Fibroblast of villous mesenchyme (primary cell): ENCODE measurements at regions not wholly inside any gene's neighbourhood (a gene's known extent, or its start where the extent isn't known, plus 50 kb on each side); places are given as distances from the start of the nearest gene placed in this dataset.

Source experiments
- DNase-seq: peaks from one replicate; pipeline ENCODE4 v3.0.0-alpha.2; 2010; ENCODE audit warnings: low read depth
- H3K4me3 ChIP-seq: 2 replicates; pipeline ENCODE4 v1.5.1; 2011; ENCODE audit warnings: low read depth, mild to moderate bottlenecking, low read length
- CTCF ChIP-seq: IDR thresholded peaks from 2 replicates; pipeline ENCODE4 v1.5.1; 2012; ENCODE audit warnings: low read depth, mild to moderate bottlenecking, low read length; ENCODE audit not compliant: insufficient read depth

GRCh38 chr13:68851026-68851425, 1256.6 kb upstream of the ATXN8OS start:
- TF ChIP-seq CTCF: no peak
- no peak for DNase-seq
- H3K4me3 ChIP-seq: no peak overlapping the region

- no peak for DNase-seq
Observed at GRCh38 chr13:68850160-68850559, 1257.5 kb upstream of the ATXN8OS start.

DNA sequence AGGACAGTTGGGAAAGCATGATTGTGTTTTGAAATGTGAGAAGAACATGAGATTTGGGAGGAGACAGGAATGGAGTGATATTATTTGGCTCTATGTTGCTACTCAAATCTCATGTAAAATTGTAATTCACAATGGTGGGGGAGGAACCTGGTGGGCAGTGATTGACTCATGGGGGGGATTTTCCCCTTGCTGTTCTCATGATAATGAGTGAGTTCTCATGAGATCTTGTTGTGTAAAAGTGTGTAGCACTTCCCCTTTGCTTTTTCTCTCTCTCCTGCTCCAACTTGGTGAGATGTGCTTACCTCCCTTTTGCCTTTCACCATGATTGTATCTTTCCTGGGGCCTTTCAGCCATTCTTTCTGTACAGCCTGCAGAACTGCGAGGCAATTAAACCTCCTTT, 1261.0 kb upstream of the ATXN8OS start:
- TF ChIP-seq CTCF: no peak
- no peak overlapping the region for H3K4me3 ChIP-seq
- DNase-seq: no peak

More at GRCh38 chr13:68850160-68850559, 1257.5 kb upstream of the ATXN8OS start:
- H3K4me3 ChIP-seq: no peak overlapping the region
- TF ChIP-seq CTCF: no peak

- no peak for DNase-seq
- TF ChIP-seq CTCF: no peak
- no peak overlapping the region for H3K4me3 ChIP-seq
Observed at GRCh38 chr13:68834375-68834774, 1273.3 kb upstream of the ATXN8OS start.

DNA sequence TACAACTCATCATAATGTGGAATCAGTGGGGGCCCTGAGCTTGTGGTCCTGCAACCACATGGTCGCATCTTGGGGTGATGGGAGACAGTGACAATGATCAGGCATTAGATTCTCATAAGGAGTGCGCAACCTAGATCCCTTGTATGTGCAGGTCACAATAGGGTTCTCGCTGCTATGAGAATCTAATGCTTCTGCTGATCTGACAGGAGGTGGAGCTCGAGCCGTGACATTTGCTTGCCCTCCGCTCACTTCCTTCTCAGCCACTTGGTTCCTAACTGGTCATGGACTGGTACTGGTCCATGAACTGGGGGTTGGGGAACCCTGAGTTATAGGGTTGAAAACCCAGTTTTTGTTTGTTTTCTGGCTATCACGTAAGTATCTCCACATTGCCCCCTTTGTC, 1290.9 kb upstream of the ATXN8OS start:
- DNase-seq: no peak
- no peak overlapping the region for H3K4me3 ChIP-seq
- no peak for TF ChIP-seq CTCF

GRCh38 chr13:68813180-68813796, 1294.3 kb upstream of the ATXN8OS start:
- H3K4me3 ChIP-seq: no peak overlapping the region
- DNase-seq: no peak
- no peak for TF ChIP-seq CTCF

DNA sequence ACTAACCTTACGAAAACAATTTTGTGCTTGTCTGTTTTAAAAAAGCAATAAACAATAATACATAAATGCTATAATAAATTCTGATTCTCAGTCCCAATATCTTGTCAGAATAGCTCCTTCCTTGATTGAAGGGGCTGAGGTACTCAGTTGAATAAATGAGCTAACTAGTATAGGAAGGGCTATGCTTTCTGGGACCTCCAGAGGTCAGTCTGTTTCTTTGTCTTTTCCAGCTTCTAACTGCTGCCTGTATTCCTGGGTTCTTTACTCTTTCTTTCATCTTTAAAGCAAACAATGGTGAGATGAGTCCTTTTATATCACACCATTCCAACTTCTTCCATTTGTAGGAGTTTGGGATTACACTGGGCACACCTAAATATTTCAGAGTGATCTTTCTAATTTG, 1297.0 kb upstream of the ATXN8OS start:
- no peak for DNase-seq
- no peak for TF ChIP-seq CTCF
- H3K4me3 ChIP-seq: no peak overlapping the region
